ENCODE measurements at regions not wholly inside any gene's neighbourhood (a gene's known extent, or its start where the extent isn't known, plus 50 kb on each side); places are given as distances from the start of the nearest gene placed in this dataset.

DNA sequence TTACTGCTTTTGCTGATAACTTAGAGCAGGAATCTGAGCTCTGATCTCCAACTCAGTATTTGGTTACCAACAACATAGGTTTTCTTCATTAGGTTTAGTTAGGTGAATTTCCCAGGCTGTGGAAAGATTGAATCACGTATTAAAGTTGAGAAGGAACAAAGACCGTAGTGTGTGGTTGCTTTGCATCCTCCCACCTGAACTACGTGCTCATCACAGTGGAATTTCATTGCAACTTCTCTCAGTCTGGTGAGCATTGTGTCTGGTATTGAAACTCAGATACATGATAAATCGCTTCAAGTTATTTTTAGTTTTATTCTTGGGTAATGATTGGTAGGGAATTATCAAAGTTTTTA, 139.4 kb upstream of the AKR1E2 start:
- no peak for DNase-seq

DNA sequence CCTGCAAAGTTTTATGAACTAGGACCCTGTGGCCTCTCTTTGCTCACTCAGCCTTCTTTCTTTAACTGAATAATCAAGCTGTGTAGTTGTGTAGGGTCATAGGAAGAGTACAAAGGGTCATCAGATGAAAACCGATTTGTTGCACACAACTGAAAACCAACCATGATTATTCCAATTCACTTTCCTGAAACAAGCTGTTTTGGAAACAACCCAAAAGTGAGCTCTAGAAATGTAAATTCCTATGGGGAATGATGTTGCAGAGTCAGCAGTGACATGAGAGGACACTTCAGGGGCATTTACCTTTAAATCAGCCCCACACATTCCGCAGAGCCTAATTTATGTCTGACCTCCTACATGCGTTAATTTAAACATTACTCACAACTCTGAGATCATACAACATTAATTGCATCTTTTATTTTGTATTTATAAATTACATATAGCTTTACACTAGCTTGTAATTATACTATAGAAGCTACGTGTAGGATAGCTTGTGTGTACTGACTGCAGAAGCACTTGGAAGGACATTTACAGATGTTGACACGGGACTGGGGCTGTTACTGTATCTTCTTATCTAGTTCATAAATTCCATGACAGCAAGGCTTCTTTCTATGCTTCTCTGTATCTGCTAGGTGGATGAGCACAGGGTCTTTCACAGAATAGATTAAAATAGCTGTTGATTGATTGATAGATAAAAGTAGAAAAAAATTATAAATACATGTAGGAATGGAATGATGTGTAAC, 139.9 kb upstream of the AKR1E2 start:
- DNase-seq, result no peak

DNA sequence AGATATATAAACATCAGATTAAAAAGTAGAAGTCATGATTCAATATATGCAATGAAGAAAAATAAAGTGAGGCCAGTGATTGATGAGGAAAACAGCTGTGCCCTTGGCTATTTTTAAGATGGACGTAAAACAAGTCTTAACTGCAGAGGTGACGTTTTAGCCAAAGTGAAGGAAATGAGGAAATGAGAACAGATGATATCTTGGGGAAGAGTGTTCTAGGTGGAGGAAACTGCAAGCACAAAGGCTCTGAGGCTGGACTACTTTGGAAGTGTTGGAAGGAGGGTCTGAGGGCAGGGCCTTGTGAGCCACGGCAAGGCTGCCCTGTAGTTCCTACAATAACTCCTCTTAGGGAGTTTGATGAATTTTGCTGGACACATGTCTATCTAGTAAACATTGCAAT, 140.5 kb upstream of the AKR1E2 start:
- no peak for DNase-seq

DNA sequence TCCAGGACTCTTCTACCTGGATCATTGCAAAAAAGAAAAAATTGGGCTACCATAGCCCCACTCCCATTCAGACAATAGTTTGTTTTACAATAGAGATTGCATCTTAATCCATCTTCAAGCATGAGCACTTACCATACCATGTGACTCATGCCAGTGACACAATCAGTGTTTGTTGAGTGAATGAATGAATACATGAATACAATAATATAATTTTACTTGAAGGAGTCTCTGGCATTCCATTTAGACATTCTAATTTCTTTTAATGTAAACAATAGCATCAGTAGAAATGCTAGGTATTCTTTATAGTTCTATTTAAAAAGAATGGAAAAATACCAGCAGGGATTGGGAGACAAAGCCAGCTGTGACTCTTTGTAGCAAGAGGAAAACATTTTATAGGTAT, 141.6 kb upstream of the AKR1E2 start:
- DNase-seq, result no peak

DNA sequence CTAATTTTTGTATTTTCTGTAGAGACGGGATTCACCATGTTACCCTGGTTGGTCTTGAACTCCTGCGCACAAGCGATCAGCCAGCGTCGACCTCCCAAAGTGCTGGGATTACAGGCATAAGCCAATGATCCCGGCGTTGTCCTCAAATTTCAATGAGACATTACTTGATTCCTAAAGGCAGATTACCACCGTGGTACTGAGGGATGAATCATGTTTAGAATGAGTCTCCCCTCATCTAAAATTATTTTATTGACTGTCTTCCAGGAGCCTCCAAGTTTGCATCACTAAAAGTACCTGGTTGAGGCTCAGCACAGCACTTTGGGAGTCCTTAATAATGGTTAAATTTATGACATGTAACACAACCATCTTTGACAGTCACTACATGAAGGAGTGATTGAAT, 142.2 kb upstream of the AKR1E2 start:
- no peak for DNase-seq

DNA sequence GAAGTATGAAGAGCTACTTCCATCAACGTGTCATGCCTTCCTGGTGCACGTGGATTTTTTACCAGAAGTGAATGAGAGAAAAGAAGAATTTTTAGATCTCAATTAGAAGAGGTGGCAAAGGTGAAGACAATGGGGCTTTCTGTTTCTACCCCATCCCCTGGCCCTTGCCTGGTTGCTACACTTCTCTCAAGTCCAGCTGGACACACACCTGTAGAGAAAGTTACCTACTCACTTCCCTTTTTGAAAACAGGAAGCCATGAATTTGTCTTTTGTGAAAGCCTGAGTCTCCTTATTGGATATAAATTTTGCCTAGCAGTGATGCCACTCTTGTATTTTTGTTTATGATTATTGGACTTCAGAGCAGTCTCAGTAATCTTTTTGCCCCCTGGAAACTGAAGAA, 142.9 kb upstream of the AKR1E2 start:
- DNase-seq, result no peak

DNA sequence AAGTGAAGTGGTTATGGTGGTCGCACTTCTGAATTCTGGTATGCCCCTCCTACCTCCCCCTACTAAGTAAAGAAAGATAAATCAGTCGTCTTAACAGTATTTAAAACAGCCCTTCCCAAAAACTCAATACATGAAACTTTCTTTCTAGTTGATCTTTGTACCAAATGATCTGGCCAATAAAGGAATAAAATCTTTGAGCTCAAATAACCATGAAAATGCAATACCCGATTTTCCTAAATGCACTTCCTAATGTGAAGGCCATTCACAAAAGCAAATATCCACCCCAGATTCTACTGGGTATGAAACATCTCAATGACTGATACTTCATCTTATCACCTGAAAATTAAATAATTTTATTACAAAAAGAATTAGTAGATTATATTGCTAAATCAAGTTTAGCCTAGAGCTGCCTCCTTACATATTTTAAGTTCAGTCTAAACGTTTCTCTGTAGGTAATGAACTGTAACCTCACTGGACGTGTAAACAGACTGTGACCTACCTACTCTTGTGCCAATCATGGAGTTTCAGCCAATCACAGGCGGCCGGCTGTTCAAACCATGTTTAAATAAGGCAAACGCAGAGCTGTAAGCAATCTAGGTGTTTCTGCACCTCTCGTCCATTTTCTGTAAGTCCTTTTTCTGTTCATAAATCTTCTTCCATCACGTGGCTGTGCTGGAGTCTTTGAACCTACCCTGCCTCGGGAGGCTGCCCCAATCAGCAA, 146.9 kb upstream of the AKR1E2 start:
- DNase-seq, result no peak

DNA sequence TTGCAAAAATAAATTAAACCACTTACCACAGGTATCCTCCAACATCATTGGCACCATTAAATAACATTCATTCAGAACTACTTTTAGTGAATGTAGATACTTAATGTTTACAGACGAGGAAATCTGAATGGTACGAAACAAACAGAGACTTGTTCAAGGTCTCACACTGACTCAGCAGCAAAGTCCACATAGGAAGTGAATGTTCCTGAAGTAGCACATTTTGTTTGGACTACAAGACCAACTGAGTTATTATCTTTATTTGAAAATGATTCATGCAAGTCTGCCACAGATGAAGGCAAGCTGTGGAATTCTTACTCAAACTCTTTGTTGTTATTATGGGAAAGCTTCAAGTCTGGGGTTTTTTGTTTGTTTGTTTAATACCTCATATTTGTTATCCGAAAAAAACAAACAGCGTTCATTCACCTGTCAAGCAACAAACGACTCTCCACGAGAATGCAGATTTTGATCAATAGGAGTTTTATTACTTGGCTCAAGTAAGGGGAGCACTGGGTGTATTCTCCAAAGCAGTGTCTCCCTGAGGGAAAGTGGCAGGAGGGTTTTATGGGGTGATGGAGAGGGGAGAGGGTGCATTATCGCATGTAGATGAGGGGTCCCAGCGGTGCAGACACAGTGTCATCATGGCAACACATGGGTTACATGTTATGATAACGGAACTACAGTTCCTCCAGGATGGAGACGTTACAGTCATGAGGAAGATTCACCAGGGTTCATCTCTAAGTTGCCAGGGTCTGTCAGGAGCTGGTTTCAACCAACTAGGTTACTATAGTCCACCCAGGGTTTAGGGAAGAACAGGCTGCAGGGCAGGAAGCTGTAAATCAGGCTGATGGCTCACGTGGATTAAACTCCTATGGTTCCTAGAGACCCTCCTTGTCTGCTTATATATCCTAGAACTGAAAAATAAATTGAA, 147.7 kb upstream of the AKR1E2 start:
- no peak for DNase-seq

DNA sequence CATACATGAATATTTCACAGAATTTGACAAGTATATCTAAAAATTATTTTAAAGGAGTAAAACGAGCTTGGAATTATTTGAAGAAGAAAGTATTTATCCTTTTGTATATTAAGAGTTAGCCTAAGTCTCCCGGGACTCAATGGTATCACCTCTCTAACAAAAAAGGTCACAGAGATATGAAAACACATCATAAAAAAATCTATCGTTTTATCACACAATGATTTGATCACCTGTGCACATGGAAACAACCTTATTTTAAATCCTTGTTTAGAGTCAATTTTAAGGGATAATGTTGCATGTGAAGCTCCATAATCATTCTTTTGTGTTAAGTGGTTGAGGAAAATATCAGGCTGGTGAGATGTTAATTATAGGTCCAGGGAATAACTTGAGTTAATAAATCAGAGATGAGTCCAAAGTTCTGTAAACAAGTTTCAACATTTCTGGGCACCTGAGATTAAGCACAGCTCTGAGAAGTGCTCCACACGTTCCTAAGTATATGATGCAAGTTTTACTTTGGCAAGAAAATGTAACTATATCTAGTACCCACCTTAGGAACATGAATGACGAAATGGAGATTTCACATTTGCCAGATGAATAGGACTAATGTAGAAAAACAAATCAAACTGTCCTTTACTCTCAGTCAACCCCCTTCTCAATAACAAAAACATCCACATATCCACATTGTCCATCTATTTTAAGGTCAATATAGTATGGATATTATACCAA, 148.5 kb upstream of the AKR1E2 start:
- no peak for DNase-seq

DNA sequence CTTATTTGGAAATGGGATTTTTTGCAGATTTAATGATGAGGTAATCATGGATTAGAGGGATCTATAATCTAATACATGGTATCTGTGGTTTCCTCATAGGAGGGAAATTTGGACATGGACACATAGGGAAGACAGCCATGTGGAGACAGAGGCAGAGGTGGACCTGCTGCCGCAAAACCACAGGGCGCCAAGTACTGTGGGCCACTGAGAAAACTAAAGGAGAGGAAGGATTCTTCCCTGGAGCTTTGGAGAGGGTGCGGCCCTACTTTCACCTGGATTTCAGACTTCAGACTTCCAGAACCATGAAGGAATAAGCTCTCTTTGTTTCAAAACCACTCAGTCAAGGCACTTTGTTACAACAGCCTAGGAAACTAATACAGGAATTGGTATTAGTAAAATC, 149.4 kb upstream of the AKR1E2 start:
- DNase-seq, result no peak

DNA sequence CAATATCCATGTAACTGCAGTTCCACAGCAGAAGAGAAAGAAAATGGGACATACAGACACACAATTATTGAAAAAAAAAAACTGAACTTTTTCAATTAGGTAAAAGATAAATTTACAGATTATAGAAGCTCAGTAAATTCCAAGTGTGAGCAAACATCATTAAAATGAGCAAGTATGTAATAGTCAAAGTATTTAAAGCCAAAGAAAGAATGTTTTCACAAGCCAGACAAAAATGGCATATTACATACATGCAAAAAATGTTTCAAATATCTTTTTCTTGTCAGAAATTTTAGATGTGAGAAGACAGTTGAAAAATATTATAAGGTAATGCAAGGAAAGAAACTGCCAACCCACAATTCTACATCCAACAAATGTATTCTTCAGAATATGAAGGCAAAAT, 150.2 kb upstream of the AKR1E2 start:
- DNase-seq, result no peak

DNA sequence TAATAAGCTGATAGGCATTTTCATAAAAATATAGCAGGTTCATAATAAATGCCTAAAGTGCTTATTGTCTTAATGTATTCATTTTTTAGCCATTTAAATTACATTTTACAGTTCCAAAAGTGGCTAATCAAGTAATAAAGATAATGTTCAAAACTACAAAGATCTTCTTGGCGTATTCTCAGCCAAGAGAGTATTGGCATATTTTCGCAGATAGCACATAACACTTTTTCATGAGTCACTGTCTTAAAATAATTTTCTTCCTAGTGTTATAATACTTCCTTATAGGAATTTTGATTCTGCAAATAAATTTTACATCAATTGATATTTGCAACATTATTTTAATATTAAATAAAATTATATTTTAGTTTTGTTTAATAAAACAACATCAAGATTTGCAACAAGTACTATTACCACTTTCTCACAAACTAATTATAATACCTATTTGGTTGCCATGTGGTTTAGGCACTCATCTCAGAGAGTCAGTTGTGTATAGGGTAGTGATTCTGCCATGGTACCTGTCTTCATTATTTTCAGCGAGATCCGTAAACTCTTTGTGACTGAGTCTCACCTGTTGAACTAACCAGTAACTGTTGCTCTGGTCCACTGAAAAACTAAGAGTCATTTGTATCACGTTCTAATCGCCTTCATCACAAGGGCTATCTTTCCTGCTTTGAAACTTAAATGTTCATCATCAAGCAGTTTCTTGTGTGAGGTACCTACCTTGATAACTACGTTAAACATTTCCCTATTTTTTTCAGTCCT, 152.5 kb upstream of the AKR1E2 start:
- DNase-seq, result no peak

DNA sequence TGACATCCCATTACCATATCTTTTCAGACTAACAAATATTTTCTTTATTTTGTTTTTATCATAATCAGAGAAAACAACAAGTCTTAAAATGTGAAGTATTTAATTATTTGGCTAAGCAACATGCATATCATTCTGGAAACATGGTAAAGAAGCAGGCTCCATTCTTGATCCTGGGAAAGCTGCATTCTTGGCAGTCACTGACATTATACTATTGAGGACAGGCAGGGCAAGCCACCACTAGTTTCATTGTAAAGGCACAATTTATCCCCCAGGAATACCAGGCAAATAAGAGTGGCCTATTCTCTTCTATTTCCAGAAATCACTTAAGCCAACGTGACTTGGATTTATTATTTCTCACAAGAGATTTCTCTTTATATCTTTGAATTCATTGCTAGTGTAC, 153.8 kb upstream of the AKR1E2 start:
- DNase-seq, result no peak

DNA sequence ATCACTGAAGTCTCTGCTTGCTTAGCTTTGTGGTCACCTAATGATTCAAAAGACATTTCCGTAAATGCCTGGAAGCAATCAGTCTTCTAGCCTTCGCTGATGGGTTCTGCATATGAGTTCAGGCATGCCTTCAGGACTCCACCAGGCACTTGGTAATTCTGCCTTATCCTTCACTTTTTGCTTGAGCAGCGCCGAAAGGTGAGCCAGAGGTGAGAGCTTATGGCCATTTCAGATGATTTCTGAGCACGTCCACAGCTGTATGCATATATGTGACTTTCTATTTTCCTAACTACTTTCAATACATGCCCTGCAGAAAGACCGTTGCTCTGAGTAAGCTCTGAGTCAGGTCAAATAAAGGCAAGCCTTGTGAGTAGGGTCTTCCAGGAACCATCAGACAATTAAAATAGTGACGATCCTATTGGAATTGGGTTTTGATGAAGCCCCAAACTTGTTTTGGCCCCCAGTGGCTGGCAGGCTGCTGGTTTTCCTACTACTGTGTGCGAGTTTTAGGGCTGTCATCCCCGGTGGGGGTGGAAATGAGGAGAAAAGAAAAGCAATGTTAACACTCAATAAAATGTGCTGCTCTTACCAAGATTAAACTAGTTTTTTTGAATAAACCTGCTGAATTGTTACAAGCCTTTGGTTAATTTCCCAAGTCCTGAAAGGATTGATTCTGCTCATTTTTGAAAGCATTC, 154.4 kb upstream of the AKR1E2 start:
- DNase-seq, result no peak

DNA sequence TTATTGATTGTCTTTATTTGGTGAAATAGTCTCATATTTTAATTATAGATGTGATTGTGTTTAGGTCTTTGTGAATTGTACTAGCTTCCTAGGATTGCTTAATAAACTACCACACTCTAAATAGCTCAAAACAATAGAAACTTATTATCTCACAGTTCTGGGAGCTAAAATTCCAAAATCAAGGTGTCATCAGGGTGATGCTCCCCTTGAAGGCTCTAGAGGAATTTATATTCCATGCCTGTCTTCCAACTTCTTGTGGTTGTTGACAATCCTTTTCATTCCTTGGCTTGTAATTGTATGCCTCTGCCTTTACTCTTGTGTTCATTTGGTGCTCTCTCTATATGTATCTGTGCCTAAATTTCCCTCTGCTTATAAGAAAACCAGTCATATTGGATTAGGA, 155.3 kb upstream of the AKR1E2 start:
- no peak for DNase-seq

DNA sequence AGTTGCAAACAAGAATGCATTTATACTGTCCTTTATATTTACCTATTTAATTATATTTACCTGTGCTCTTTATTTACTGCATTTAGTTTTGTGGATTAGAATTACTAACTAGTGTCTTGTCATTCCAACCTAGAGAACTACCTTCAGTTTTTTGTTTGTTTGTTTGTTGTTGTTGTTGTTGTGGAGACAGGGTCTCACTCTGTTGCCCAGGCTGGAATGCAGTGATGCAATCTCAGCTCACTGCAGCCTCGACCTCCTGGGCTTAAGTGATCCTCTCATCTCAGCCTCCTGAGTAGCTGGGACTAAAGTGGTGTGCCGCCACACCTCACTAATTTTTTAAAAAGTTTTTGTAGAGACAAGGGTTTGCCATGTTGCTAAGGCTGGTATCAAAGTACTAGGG, 156.4 kb upstream of the AKR1E2 start:
- no peak for DNase-seq

DNA sequence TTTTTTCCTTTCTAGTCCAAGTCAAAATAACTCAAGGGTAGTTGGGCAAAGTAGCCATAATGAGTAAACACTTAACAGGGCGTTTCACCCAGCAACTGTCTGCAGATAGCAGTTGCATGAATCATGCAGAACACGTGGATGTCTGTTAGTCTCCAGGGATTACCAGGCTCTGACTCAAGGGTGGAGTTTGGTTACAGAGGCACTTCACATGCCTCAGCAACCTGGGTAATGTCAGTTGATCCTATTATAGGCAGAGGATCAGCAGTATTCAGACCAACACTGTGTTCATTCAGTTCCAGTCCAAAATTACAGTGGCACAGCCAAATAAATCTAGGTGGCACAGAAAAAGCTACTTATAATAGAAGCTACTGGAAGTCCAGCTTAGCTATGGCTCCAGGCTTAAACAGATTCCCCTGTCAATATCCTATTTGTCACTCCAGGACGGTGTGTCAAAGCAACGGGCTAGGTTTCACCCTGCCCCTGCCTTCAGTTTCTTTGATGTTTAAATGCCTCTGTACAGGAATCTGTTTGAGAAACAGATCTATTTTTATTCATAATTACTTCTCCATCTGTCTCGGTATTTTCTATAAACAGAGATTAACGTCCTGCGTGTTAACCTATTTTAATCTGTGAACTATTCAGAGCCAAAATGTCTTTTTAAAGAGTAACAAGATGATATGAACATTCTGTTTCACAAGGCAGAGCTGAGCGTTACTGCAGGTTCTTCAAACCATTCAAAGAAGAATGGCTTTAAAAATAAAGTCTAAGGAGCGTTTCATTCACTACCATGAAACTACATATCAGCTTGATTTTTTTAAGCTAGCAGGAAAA, 162.6 kb upstream of the AKR1E2 start:
- no peak for DNase-seq

DNA sequence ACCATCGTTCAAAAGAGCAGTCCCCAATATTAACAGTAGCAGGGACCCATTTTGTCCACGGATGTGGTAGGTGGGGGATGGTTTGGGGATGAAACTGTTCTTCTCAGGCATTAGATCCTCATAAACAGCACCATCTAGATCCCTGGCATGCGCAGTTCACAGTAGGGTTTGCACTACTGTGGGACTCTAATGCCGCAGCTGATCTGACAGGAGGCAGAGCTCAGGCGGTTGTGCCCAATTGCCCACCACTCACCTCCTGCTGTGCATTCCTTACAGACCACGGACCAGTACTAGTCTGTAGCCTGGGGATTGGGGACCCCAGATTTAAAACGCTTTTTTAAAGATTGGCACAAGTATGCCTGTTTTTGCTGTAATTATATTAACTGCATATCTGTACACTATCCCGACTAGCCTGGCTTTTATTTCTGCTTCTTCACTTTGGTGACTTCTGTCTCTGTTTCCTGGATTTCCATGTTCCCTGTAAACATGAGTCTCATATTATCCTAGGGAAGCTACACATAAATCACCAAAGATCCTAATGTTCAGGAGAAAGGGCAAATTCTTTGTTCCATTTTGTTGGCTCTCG, 163.3 kb upstream of the AKR1E2 start:
- no peak for DNase-seq

DNA sequence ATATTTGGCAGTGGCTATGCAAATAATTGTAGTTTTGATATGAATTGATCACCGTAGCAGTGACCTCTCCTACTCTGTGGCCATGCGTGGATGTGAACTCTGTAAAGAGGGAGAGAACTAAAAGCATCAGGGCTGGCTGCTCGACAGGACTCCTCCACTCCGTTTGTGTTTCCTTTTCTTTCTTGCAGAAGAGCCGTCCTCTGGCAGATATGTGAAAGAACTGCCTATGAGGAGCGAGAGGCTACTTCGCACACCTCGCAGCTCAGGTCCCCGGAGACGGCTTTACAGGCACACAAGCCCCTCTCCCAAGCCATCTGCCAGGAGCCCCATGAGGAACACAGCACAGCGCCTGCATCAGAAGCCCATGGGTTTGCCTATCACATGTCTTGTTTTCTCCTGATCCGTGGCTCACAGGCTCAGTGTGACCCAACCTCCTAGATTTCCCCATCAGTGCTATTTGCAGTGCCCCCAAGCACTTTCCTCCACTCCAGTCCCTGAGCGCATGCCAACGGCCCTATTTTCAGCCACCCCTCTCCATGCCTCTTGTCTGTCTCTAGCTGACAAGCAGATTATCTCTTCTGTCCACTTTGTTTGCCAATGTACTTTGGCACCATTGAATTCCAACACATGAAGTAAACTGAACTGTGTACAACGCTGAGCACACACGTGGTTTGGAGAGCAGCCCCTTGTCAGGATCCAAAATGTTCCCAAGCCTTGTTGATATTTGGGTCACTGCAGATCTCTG, 164.3 kb upstream of the AKR1E2 start:
- no peak for DNase-seq

DNA sequence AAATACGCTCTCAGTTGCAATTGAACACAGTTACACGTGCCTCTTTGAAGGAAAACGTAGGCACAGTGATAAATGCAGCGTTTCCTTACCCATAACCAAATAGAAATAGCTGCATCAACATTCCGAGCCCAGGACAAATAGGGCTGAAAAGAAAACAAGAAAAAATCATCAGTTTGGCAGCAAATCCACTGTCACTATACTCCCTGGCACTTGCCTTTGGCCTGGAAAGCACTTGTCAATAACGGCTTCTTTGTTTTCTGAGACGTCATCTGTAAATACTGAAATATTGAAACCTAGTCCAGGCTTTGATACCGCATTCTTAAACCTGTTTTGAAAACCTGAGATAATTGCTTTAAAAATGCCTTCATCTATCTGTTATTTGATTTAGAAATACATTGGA, 167.2 kb upstream of the AKR1E2 start:
- DNase-seq, result no peak

All from activated CD4-positive, alpha-beta T cell treated with anti-CD3 and anti-CD28 coated beads for 1 hour (primary cell).